GM21528 (cell line): ENCODE measurements at regions not wholly inside any gene's neighbourhood (a gene's known extent, or its start where the extent isn't known, plus 50 kb on each side); places are given as distances from the start of the nearest gene placed in this dataset.
A peak's percentile ranks its signal among the peaks of the same experiment; 100 is the strongest.

Source experiments
- ATAC-seq: cut with Tn5 transposase; IDR thresholded peaks from one replicate; pipeline ENCODE4 v1.9.1; 2021; ENCODE audit warnings: mild to moderate bottlenecking, moderate library complexity; ENCODE audit not compliant: unreplicated experiment, low FRiP score

- ATAC-seq, result no peak
These were observed 948.8 kb upstream of the TSPY4 start for GRCh38 chrY:8388512-8388911.

GRCh38 chrY:8390310-8390709 is 947.0 kb upstream of the TSPY4 start:
- ATAC-seq, result no peak

- no peak for ATAC-seq
These were observed 944.0 kb upstream of the TSPY4 start for GRCh38 chrY:8393246-8393645.

- ATAC-seq, result no peak
These were observed 914.4 kb upstream of the TSPY4 start for GRCh38 chrY:8422906-8423305.

GRCh38 chrY:8426433-8426832 is 910.8 kb upstream of the TSPY4 start:
- ATAC-seq, result no peak

GRCh38 chrY:8437510-8437909 is 899.8 kb upstream of the TSPY4 start:
- ATAC-seq, result no peak

- no peak for ATAC-seq
These were observed 895.2 kb upstream of the TSPY4 start for GRCh38 chrY:8442097-8442496.

GRCh38 chrY:8452963-8453362 is 884.3 kb upstream of the TSPY4 start:
- no peak for ATAC-seq

GRCh38 chrY:8466813-8467212 is 870.5 kb upstream of the TSPY4 start:
- ATAC-seq, result no peak

GRCh38 chrY:8470249-8470648 is 867.0 kb upstream of the TSPY4 start:
- ATAC-seq, result no peak

- ATAC-seq, result no peak
These were observed 858.1 kb upstream of the TSPY4 start for GRCh38 chrY:8479141-8479540.

GRCh38 chrY:8488955-8489354 is 848.3 kb upstream of the TSPY4 start:
- ATAC-seq, result no peak

- ATAC-seq, result no peak
These were observed 847.2 kb upstream of the TSPY4 start for GRCh38 chrY:8489880-8490630.

- no peak for ATAC-seq
These were observed 842.9 kb upstream of the TSPY4 start for GRCh38 chrY:8494396-8494795.

GRCh38 chrY:8495243-8495642 is 842.0 kb upstream of the TSPY4 start:
- ATAC-seq, result no peak

GRCh38 chrY:8500888-8501287 is 836.4 kb upstream of the TSPY4 start:
- no peak for ATAC-seq

- no peak for ATAC-seq
These were observed 803.8 kb upstream of the TSPY4 start for GRCh38 chrY:8533468-8533867.

GRCh38 chrY:8535704-8536103 is 801.6 kb upstream of the TSPY4 start:
- ATAC-seq, result peak; percentile 99

- peak; percentile 17 for ATAC-seq
These were observed 801.0 kb upstream of the TSPY4 start for GRCh38 chrY:8536277-8536676.

GRCh38 chrY:8541306-8541705 is 796.0 kb upstream of the TSPY4 start:
- ATAC-seq, result no peak

GRCh38 chrY:8544715-8545114 is 792.5 kb upstream of the TSPY4 start:
- ATAC-seq, result no peak

GRCh38 chrY:8547931-8548330 is 789.3 kb upstream of the TSPY4 start:
- no peak for ATAC-seq

- ATAC-seq, result no peak
These were observed 785.9 kb upstream of the TSPY4 start for GRCh38 chrY:8551323-8551722.
